ENCODE measurements at regions not wholly inside any gene's neighbourhood (a gene's known extent, or its start where the extent isn't known, plus 50 kb on each side); places are given as distances from the start of the nearest gene placed in this dataset.

GRCh38 chr14:31965735-31966598, 111.1 kb upstream of the ARHGAP5 start:
- DNase-seq (no peak), ATAC-seq (ENCODE audit: low FRiP score) (no peak)
- no peaks in the 10 kb centered on the region for H3K9me3 ChIP-seq (ENCODE audit: control insufficient read depth, low read length)
- no peaks in the 10 kb centered on the region for H3K36me3 ChIP-seq (ENCODE audit: control insufficient read depth in 1 of 2, insufficient read depth in 2 of 2, low read length in 1 of 2)
- WGBS, 2 donors, result 69 to 78% methylated on average over 9 of the region's 9 CpGs
- no peaks in the 10 kb centered on the region for H3K4me1 ChIP-seq (ENCODE audit: control insufficient read depth in 1 of 2, insufficient read depth in 2 of 2, low read length in 2 of 2)
- intact Hi-C loops (cut with DNase I), result no loop called here
- H3K4me3 ChIP-seq (ENCODE audit: low read length in 2 of 2), result no peak overlapping the region
- peaks cover 0 to 3% of the 10 kb centered on the region in 2 donors for H3K27me3 ChIP-seq (ENCODE audit: control insufficient read depth in 1 of 2, insufficient read depth in 2 of 2, low read length in 1 of 2)
- H3K27ac ChIP-seq (ENCODE audit: low read depth in 1 of 2, low read length in 2 of 2), result no peak overlapping the region

- no peak overlapping the region for H3K27ac ChIP-seq (ENCODE audit: low read depth in 1 of 2, low read length in 2 of 2)
- H3K36me3 ChIP-seq (ENCODE audit: control insufficient read depth in 1 of 2, insufficient read depth in 2 of 2, low read length in 1 of 2), result no peaks in the 10 kb centered on the region
- WGBS, 2 donors, result 84 to 94% methylated on average over 6 of the region's 6 CpGs
- H3K4me1 ChIP-seq (ENCODE audit: control insufficient read depth in 1 of 2, insufficient read depth in 2 of 2, low read length in 2 of 2), result no peaks in the 10 kb centered on the region
- H3K27me3 ChIP-seq (ENCODE audit: control insufficient read depth in 1 of 2, insufficient read depth in 2 of 2, low read length in 1 of 2), result no peaks in the 10 kb centered on the region
- intact Hi-C loops (cut with DNase I), result no loop called here
- peak; percentile 41 for ATAC-seq (ENCODE audit: low FRiP score)
- no peak overlapping the region for H3K4me3 ChIP-seq (ENCODE audit: low read length in 2 of 2)
- DNase-seq, result no peak
- H3K9me3 ChIP-seq (ENCODE audit: control insufficient read depth, low read length), result no peaks in the 10 kb centered on the region
Observed at GRCh38 chr14:31966896-31967668, 110.0 kb upstream of the ARHGAP5 start.

- H3K4me1 ChIP-seq (ENCODE audit: control insufficient read depth in 1 of 2, insufficient read depth in 2 of 2, low read length in 2 of 2), result no peaks in the 10 kb centered on the region
- DNase-seq, result no peak
- no peak overlapping the region for H3K27ac ChIP-seq (ENCODE audit: low read depth in 1 of 2, low read length in 2 of 2)
- ATAC-seq (ENCODE audit: low FRiP score), result no peak
- no peak overlapping the region for H3K4me3 ChIP-seq (ENCODE audit: low read length in 2 of 2)
- no peaks in the 10 kb centered on the region for H3K36me3 ChIP-seq (ENCODE audit: control insufficient read depth in 1 of 2, insufficient read depth in 2 of 2, low read length in 1 of 2)
- H3K9me3 ChIP-seq (ENCODE audit: control insufficient read depth, low read length), result no peaks in the 10 kb centered on the region
- H3K27me3 ChIP-seq (ENCODE audit: control insufficient read depth in 1 of 2, insufficient read depth in 2 of 2, low read length in 1 of 2), result no peaks in the 10 kb centered on the region
- intact Hi-C loops (cut with DNase I), result no loop called here
Observed at GRCh38 chr14:31967669-31967975, 109.5 kb upstream of the ARHGAP5 start.

- Histone ChIP-seq H3K9me3 (ENCODE audit: control insufficient read depth, low read length) (no peaks in the 10 kb centered on the region), H3K4me3 (ENCODE audit: low read length in 2 of 2) (no peak overlapping the region), H3K4me1 (ENCODE audit: control insufficient read depth in 1 of 2, insufficient read depth in 2 of 2, low read length in 2 of 2) (no peaks in the 10 kb centered on the region), H3K27ac (ENCODE audit: low read depth in 1 of 2, low read length in 2 of 2) (no peak overlapping the region), H3K27me3 (ENCODE audit: control insufficient read depth in 1 of 2, insufficient read depth in 2 of 2, low read length in 1 of 2) (no peaks in the 10 kb centered on the region), H3K36me3 (ENCODE audit: control insufficient read depth in 1 of 2, insufficient read depth in 2 of 2, low read length in 1 of 2) (no peaks in the 10 kb centered on the region)
- WGBS, 2 donors, result 75 to 78% methylated on average over 4 of the region's 4 CpGs
- no peak for DNase-seq
- ATAC-seq (ENCODE audit: low FRiP score), result peak; percentile 24
- intact Hi-C loops (cut with DNase I), result no loop called here
Observed at GRCh38 chr14:31968107-31968810, 108.8 kb upstream of the ARHGAP5 start.

- peak; percentile 31 for ATAC-seq (ENCODE audit: low FRiP score)
Observed at GRCh38 chr14:31968956-31969698, 108.0 kb upstream of the ARHGAP5 start.

GRCh38 chr14:31969699-31970240, 107.3 kb upstream of the ARHGAP5 start:
- no peaks in the 10 kb centered on the region for H3K27me3 ChIP-seq (ENCODE audit: control insufficient read depth in 1 of 2, insufficient read depth in 2 of 2, low read length in 1 of 2)
- no peak overlapping the region for H3K27ac ChIP-seq (ENCODE audit: low read depth in 1 of 2, low read length in 2 of 2)
- DNase-seq, result no peak
- H3K36me3 ChIP-seq (ENCODE audit: control insufficient read depth in 1 of 2, insufficient read depth in 2 of 2, low read length in 1 of 2), result no peaks in the 10 kb centered on the region
- H3K4me1 ChIP-seq (ENCODE audit: control insufficient read depth in 1 of 2, insufficient read depth in 2 of 2, low read length in 2 of 2), result no peaks in the 10 kb centered on the region
- H3K4me3 ChIP-seq (ENCODE audit: low read length in 2 of 2), result no peak overlapping the region
- intact Hi-C loops (cut with DNase I), result no loop called here
- no peak for ATAC-seq (ENCODE audit: low FRiP score)
- 77 to 78% methylated on average over 2 of the region's 2 CpGs for WGBS, 2 donors
- peaks cover 4% of the 10 kb centered on the region for H3K9me3 ChIP-seq (ENCODE audit: control insufficient read depth, low read length)

More at GRCh38 chr14:31968956-31969698, 108.0 kb upstream of the ARHGAP5 start:
- Histone ChIP-seq H3K27me3 (ENCODE audit: control insufficient read depth in 1 of 2, insufficient read depth in 2 of 2, low read length in 1 of 2) (no peaks in the 10 kb centered on the region), H3K9me3 (ENCODE audit: control insufficient read depth, low read length) (peaks cover 4% of the 10 kb centered on the region), H3K27ac (ENCODE audit: low read depth in 1 of 2, low read length in 2 of 2) (no peak overlapping the region), H3K36me3 (ENCODE audit: control insufficient read depth in 1 of 2, insufficient read depth in 2 of 2, low read length in 1 of 2) (no peaks in the 10 kb centered on the region), H3K4me1 (ENCODE audit: control insufficient read depth in 1 of 2, insufficient read depth in 2 of 2, low read length in 2 of 2) (no peaks in the 10 kb centered on the region), H3K4me3 (ENCODE audit: low read length in 2 of 2) (no peak overlapping the region)
- WGBS, 2 donors, result 58 to 65% methylated on average over 5 of the region's 5 CpGs
- intact Hi-C loops (cut with DNase I), result no loop called here
- DNase-seq, result no peak

GRCh38 chr14:31970744-31971143, 106.4 kb upstream of the ARHGAP5 start:
- WGBS, 2 donors, result 93 to 98% methylated on average over 1 of the region's 1 CpG
- Histone ChIP-seq H3K27me3 (ENCODE audit: control insufficient read depth in 1 of 2, insufficient read depth in 2 of 2, low read length in 1 of 2) (no peaks in the 10 kb centered on the region), H3K36me3 (ENCODE audit: control insufficient read depth in 1 of 2, insufficient read depth in 2 of 2, low read length in 1 of 2) (no peaks in the 10 kb centered on the region), H3K4me3 (ENCODE audit: low read length in 2 of 2) (no peak overlapping the region), H3K4me1 (ENCODE audit: control insufficient read depth in 1 of 2, insufficient read depth in 2 of 2, low read length in 2 of 2) (no peaks in the 10 kb centered on the region), H3K9me3 (ENCODE audit: control insufficient read depth, low read length) (peaks cover 4% of the 10 kb centered on the region), H3K27ac (ENCODE audit: low read depth in 1 of 2, low read length in 2 of 2) (no peak overlapping the region)
- ATAC-seq (ENCODE audit: low FRiP score), result no peak
- no peak for DNase-seq
- intact Hi-C loops (cut with DNase I), result no loop called here

- Histone ChIP-seq H3K9me3 (ENCODE audit: control insufficient read depth, low read length) (peaks cover 4% of the 10 kb centered on the region), H3K27ac (ENCODE audit: low read depth in 1 of 2, low read length in 2 of 2) (no peak overlapping the region), H3K4me1 (ENCODE audit: control insufficient read depth in 1 of 2, insufficient read depth in 2 of 2, low read length in 2 of 2) (no peaks in the 10 kb centered on the region), H3K36me3 (ENCODE audit: control insufficient read depth in 1 of 2, insufficient read depth in 2 of 2, low read length in 1 of 2) (no peaks in the 10 kb centered on the region), H3K27me3 (ENCODE audit: control insufficient read depth in 1 of 2, insufficient read depth in 2 of 2, low read length in 1 of 2) (no peaks in the 10 kb centered on the region), H3K4me3 (ENCODE audit: low read length in 2 of 2) (no peak overlapping the region)
- no peak for DNase-seq
- intact Hi-C loops (cut with DNase I), result no loop called here
- WGBS, 2 donors, result 92 to 94% methylated on average over 4 of the region's 4 CpGs
- ATAC-seq (ENCODE audit: low FRiP score), result no peak
Observed at GRCh38 chr14:31971612-31972011, 105.5 kb upstream of the ARHGAP5 start.

Measured in aorta (tissue), 5 donors.